ENCODE measurements at regions not wholly inside any gene's neighbourhood (a gene's known extent, or its start where the extent isn't known, plus 50 kb on each side); places are given as distances from the start of the nearest gene placed in this dataset.

GRCh38 chr10:128605180-128605579 lies 479.0 kb upstream of the MKI67 start:
- H3K4me3 ChIP-seq (ENCODE audit: insufficient read depth in 1 of 2, low read depth in 1 of 2, low read length in 2 of 2): no peak overlapping the region
- no peak overlapping the region for H3K27ac ChIP-seq (ENCODE audit: low read length, poor library complexity, severe bottlenecking)
- H2BK120ac ChIP-seq (ENCODE audit: low read depth, low read length): no peak overlapping the region
- H2AK5ac ChIP-seq (ENCODE audit: low read length, severe bottlenecking): no peak overlapping the region
- H3K36me3 ChIP-seq (ENCODE audit: control insufficient read depth in 1 of 2, insufficient read depth in 2 of 2, low read depth in 1 of 2, low read length in 2 of 2): no peaks in the 10 kb centered on the region
- no peaks in the 10 kb centered on the region for H3K27me3 ChIP-seq (ENCODE audit: control insufficient read depth in 1 of 2, insufficient read depth in 1 of 2, low read length in 2 of 2)
- DNase-seq: no peak
- no peak overlapping the region for H3K4me2 ChIP-seq (ENCODE audit: low read length, poor library complexity, severe bottlenecking)
- no peak overlapping the region for H3K14ac ChIP-seq (ENCODE audit: low read length in 2 of 2)
- no peak overlapping the region for H3K23ac ChIP-seq (ENCODE audit: low read length in 2 of 2)
- H3K9ac ChIP-seq (ENCODE audit: low read length): no peak overlapping the region
- H3K4me1 ChIP-seq (ENCODE audit: control insufficient read depth, insufficient read depth, low read depth, low read length): no peaks in the 10 kb centered on the region
- no peak overlapping the region for H4K91ac ChIP-seq (ENCODE audit: low read length)
- H3K4ac ChIP-seq (ENCODE audit: low read depth in 1 of 2, low read length in 2 of 2): no peak overlapping the region
- H3K9me3 ChIP-seq (ENCODE audit: control insufficient read depth, low read length): no peaks in the 10 kb centered on the region
- no peak overlapping the region for H2BK12ac ChIP-seq (ENCODE audit: low read length in 2 of 2)
- no peak overlapping the region for H4K8ac ChIP-seq (ENCODE audit: low read length)
- H3K79me1 ChIP-seq (replicated peaks; ENCODE audit: low read length, poor library complexity, severe bottlenecking): no peaks in the 10 kb centered on the region
- H2AFZ ChIP-seq (ENCODE audit: low read depth, low read length): no peak overlapping the region
- no peak overlapping the region for H2BK15ac ChIP-seq (ENCODE audit: low read depth, poor library complexity, severe bottlenecking)
- no peak overlapping the region for H2BK5ac ChIP-seq (ENCODE audit: low read depth, low read length, poor library complexity, severe bottlenecking)
- WGBS: no CpG with 5 or more reads among the region's 1 CpG
- no peak overlapping the region for H3K18ac ChIP-seq (ENCODE audit: low read depth in 1 of 2, low read length in 2 of 2)

GRCh38 chr10:128606055-128606454 lies 479.8 kb upstream of the MKI67 start:
- 64% methylated on average over 3 of the region's 4 CpGs for WGBS
- H3K4ac ChIP-seq (ENCODE audit: low read depth in 1 of 2, low read length in 2 of 2): no peak overlapping the region
- no peak for DNase-seq
- no peak overlapping the region for H3K14ac ChIP-seq (ENCODE audit: low read length in 2 of 2)
- no peak overlapping the region for H2BK15ac ChIP-seq (ENCODE audit: low read depth, poor library complexity, severe bottlenecking)
- no peaks in the 10 kb centered on the region for H3K79me1 ChIP-seq (replicated peaks; ENCODE audit: low read length, poor library complexity, severe bottlenecking)
- no peaks in the 10 kb centered on the region for H3K27me3 ChIP-seq (ENCODE audit: control insufficient read depth in 1 of 2, insufficient read depth in 1 of 2, low read length in 2 of 2)
- no peak overlapping the region for H3K27ac ChIP-seq (ENCODE audit: low read length, poor library complexity, severe bottlenecking)
- H2AFZ ChIP-seq (ENCODE audit: low read depth, low read length): no peak overlapping the region
- H4K8ac ChIP-seq (ENCODE audit: low read length): no peak overlapping the region
- no peaks in the 10 kb centered on the region for H3K9me3 ChIP-seq (ENCODE audit: control insufficient read depth, low read length)
- H3K9ac ChIP-seq (ENCODE audit: low read length): no peak overlapping the region
- no peak overlapping the region for H3K18ac ChIP-seq (ENCODE audit: low read depth in 1 of 2, low read length in 2 of 2)
- H2BK12ac ChIP-seq (ENCODE audit: low read length in 2 of 2): no peak overlapping the region
- H2AK5ac ChIP-seq (ENCODE audit: low read length, severe bottlenecking): no peak overlapping the region
- H3K36me3 ChIP-seq (ENCODE audit: control insufficient read depth in 1 of 2, insufficient read depth in 2 of 2, low read depth in 1 of 2, low read length in 2 of 2): no peaks in the 10 kb centered on the region
- H3K4me3 ChIP-seq (ENCODE audit: insufficient read depth in 1 of 2, low read depth in 1 of 2, low read length in 2 of 2): no peak overlapping the region
- no peak overlapping the region for H4K91ac ChIP-seq (ENCODE audit: low read length)
- H3K4me1 ChIP-seq (ENCODE audit: control insufficient read depth, insufficient read depth, low read depth, low read length): no peaks in the 10 kb centered on the region
- no peak overlapping the region for H2BK5ac ChIP-seq (ENCODE audit: low read depth, low read length, poor library complexity, severe bottlenecking)
- H3K4me2 ChIP-seq (ENCODE audit: low read length, poor library complexity, severe bottlenecking): no peak overlapping the region
- H3K23ac ChIP-seq (ENCODE audit: low read length in 2 of 2): no peak overlapping the region
- no peak overlapping the region for H2BK120ac ChIP-seq (ENCODE audit: low read depth, low read length)

GRCh38 chr10:128608791-128609190 lies 482.6 kb upstream of the MKI67 start:
- Histone ChIP-seq H3K79me1 (replicated peaks; ENCODE audit: low read length, poor library complexity, severe bottlenecking) (no peaks in the 10 kb centered on the region), H3K18ac (ENCODE audit: low read depth in 1 of 2, low read length in 2 of 2) (no peak overlapping the region), H3K23ac (ENCODE audit: low read length in 2 of 2) (no peak overlapping the region), H2AK5ac (ENCODE audit: low read length, severe bottlenecking) (no peak overlapping the region), H3K9me3 (ENCODE audit: control insufficient read depth, low read length) (no peaks in the 10 kb centered on the region), H3K4me3 (ENCODE audit: insufficient read depth in 1 of 2, low read depth in 1 of 2, low read length in 2 of 2) (no peak overlapping the region), H2BK5ac (ENCODE audit: low read depth, low read length, poor library complexity, severe bottlenecking) (no peak overlapping the region), H3K27me3 (ENCODE audit: control insufficient read depth in 1 of 2, insufficient read depth in 1 of 2, low read length in 2 of 2) (no peaks in the 10 kb centered on the region), H4K91ac (ENCODE audit: low read length) (no peak overlapping the region), H3K14ac (ENCODE audit: low read length in 2 of 2) (no peak overlapping the region), H3K4me2 (ENCODE audit: low read length, poor library complexity, severe bottlenecking) (no peak overlapping the region), H2BK15ac (ENCODE audit: low read depth, poor library complexity, severe bottlenecking) (no peak overlapping the region), H3K4me1 (ENCODE audit: control insufficient read depth, insufficient read depth, low read depth, low read length) (no peaks in the 10 kb centered on the region), H2BK120ac (ENCODE audit: low read depth, low read length) (no peak overlapping the region), H3K9ac (ENCODE audit: low read length) (no peak overlapping the region), H2AFZ (ENCODE audit: low read depth, low read length) (no peak overlapping the region), H4K8ac (ENCODE audit: low read length) (no peak overlapping the region), H3K27ac (ENCODE audit: low read length, poor library complexity, severe bottlenecking) (no peak overlapping the region), H3K36me3 (ENCODE audit: control insufficient read depth in 1 of 2, insufficient read depth in 2 of 2, low read depth in 1 of 2, low read length in 2 of 2) (no peaks in the 10 kb centered on the region), H2BK12ac (ENCODE audit: low read length in 2 of 2) (no peak overlapping the region), H3K4ac (ENCODE audit: low read depth in 1 of 2, low read length in 2 of 2) (no peak overlapping the region)
- 49% methylated on average over 2 of the region's 2 CpGs for WGBS
- no peak for DNase-seq

GRCh38 chr10:128609460-128609859 lies 483.2 kb upstream of the MKI67 start:
- Histone ChIP-seq H4K8ac (ENCODE audit: low read length) (no peak overlapping the region), H2AFZ (ENCODE audit: low read depth, low read length) (no peak overlapping the region), H3K9ac (ENCODE audit: low read length) (no peak overlapping the region), H3K4me3 (ENCODE audit: insufficient read depth in 1 of 2, low read depth in 1 of 2, low read length in 2 of 2) (no peak overlapping the region), H2BK12ac (ENCODE audit: low read length in 2 of 2) (no peak overlapping the region), H3K18ac (ENCODE audit: low read depth in 1 of 2, low read length in 2 of 2) (no peak overlapping the region), H3K4me1 (ENCODE audit: control insufficient read depth, insufficient read depth, low read depth, low read length) (no peaks in the 10 kb centered on the region), H3K9me3 (ENCODE audit: control insufficient read depth, low read length) (no peaks in the 10 kb centered on the region), H3K23ac (ENCODE audit: low read length in 2 of 2) (no peak overlapping the region), H3K36me3 (ENCODE audit: control insufficient read depth in 1 of 2, insufficient read depth in 2 of 2, low read depth in 1 of 2, low read length in 2 of 2) (no peaks in the 10 kb centered on the region), H4K91ac (ENCODE audit: low read length) (no peak overlapping the region), H2BK15ac (ENCODE audit: low read depth, poor library complexity, severe bottlenecking) (no peak overlapping the region), H2BK120ac (ENCODE audit: low read depth, low read length) (no peak overlapping the region), H2BK5ac (ENCODE audit: low read depth, low read length, poor library complexity, severe bottlenecking) (no peak overlapping the region), H3K4ac (ENCODE audit: low read depth in 1 of 2, low read length in 2 of 2) (no peak overlapping the region), H3K79me1 (replicated peaks; ENCODE audit: low read length, poor library complexity, severe bottlenecking) (no peaks in the 10 kb centered on the region), H3K27me3 (ENCODE audit: control insufficient read depth in 1 of 2, insufficient read depth in 1 of 2, low read length in 2 of 2) (no peaks in the 10 kb centered on the region), H2AK5ac (ENCODE audit: low read length, severe bottlenecking) (no peak overlapping the region), H3K14ac (ENCODE audit: low read length in 2 of 2) (no peak overlapping the region), H3K27ac (ENCODE audit: low read length, poor library complexity, severe bottlenecking) (no peak overlapping the region), H3K4me2 (ENCODE audit: low read length, poor library complexity, severe bottlenecking) (no peak overlapping the region)
- DNase-seq: no peak
- 71% methylated on average over 4 of the region's 4 CpGs for WGBS

Measured in mesenchymal stem cell (in vitro differentiated cells and primary cell).